T-helper 17 cell (primary cell): ENCODE measurements at regions not wholly inside any gene's neighbourhood (a gene's known extent, or its start where the extent isn't known, plus 50 kb on each side); places are given as distances from the start of the nearest gene placed in this dataset.

Experiments used
- ATAC-seq: fragments of 150-1000 bp; cut with Tn5 transposase; 2 replicates; pipeline ENCODE4 v1.10.0; 2021; ENCODE audit warnings: mild to moderate bottlenecking, moderate library complexity
- DNase-seq, 3 donors: peaks; one replicate each; pipeline versions ENCODE4 v3.0.0 to v3.0.0-alpha.2; 2020 to 2021
- H3K9me3 ChIP-seq: one replicate; pipeline ENCODE4 v1.7.0; 2013; ENCODE audit warnings: low read length, mild to moderate bottlenecking; ENCODE audit not compliant: control insufficient read depth, poor library complexity, severe bottlenecking
- H3K27ac Mint-ChIP-seq: one replicate; pipeline ENCODE4 v1.8.0; 2022; ENCODE audit warnings: mild to moderate bottlenecking, moderate library complexity, mixed read lengths
- H3K27me3 Mint-ChIP-seq: one replicate; pipeline ENCODE4 v1.8.0; 2022; ENCODE audit warnings: mixed read lengths
- H3K36me3 Mint-ChIP-seq: one replicate; pipeline ENCODE4 v1.8.0; 2022; ENCODE audit warnings: low read depth, mixed read lengths
- H3K4me1 Mint-ChIP-seq: one replicate; pipeline ENCODE4 v1.8.0; 2022; ENCODE audit warnings: mild to moderate bottlenecking, mixed read lengths
- H3K4me3 Mint-ChIP-seq: one replicate; pipeline ENCODE4 v1.8.0; 2022; ENCODE audit warnings: mild to moderate bottlenecking, moderate library complexity, mixed read lengths

DNA sequence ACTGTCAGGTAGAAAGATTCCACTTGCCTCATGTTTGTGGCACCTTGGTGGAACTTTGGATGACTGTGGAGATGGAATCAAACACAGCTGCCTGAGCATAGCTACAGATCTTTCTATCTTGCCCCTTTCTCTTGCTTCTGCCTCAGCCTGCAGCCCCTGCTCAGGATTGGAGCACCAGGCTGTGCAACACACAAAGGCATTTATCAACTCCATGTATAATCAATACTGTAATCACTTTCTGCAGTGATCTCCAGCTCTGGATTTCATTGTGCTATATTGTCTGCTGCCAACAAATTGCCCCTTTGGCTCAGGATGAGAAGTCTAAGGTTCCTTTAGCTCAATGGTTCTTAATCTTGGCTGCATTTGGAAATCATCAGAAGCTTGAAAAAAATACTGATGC is 86.3 kb upstream of the PRPS1 start:
- DNase-seq, result no peak
- H3K36me3 Mint-ChIP-seq, result peaks cover under 1% of the 10 kb centered on the region
- H3K27me3 Mint-ChIP-seq, result peaks cover 3% of the 10 kb centered on the region
- no peaks in the 10 kb centered on the region for H3K9me3 ChIP-seq
- H3K4me1 Mint-ChIP-seq, result peaks cover 2% of the 10 kb centered on the region
- H3K27ac Mint-ChIP-seq, result no peak overlapping the region
- ATAC-seq, result no peak
- no peak overlapping the region for H3K4me3 Mint-ChIP-seq

DNA sequence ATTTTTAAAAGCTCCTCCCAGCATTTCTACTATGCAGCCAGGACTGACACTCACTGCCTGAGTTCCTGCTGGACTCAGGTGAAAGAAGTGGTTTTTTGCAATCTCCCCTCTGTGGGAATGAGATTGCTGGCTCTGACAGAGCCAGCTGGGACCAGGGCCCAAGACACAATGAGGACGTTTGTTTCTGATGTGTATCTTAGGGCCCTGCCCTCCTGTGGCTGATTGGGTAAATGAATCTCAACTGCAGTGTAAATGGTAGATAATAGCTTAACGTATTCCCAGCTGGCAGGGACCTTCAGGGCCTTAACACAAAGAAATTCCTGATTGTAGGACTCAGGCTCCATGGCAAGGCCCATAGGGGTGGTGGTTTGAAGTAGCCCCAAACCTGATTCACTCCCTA is 85.8 kb upstream of the PRPS1 start:
- no peaks in the 10 kb centered on the region for H3K36me3 Mint-ChIP-seq
- no peak overlapping the region for H3K4me3 Mint-ChIP-seq
- no peaks in the 10 kb centered on the region for H3K4me1 Mint-ChIP-seq
- DNase-seq, result no peak
- H3K9me3 ChIP-seq, result no peaks in the 10 kb centered on the region
- ATAC-seq, result no peak
- H3K27ac Mint-ChIP-seq, result no peak overlapping the region
- H3K27me3 Mint-ChIP-seq, result no peaks in the 10 kb centered on the region

DNA sequence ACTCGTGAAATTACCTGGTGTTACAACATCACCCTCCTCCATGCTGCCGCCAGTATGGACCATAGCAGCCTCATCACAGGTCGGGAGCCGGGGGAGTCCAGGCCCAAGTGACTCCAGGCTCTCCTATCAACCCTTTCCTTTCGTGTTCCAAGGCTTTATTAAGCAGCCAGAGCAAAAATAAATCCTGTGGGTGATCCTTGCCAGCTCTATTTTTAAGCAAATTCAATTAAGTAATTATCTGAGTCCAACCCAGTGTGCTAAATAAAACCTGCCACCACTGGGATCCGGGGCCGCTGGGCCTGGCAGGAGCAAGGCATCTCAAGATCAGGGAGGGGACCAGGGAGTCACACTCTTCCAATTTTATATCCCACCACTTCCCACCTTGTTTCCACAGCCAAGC is 80.7 kb upstream of the PRPS1 start:
- Mint-ChIP-seq H3K36me3 (no peaks in the 10 kb centered on the region), H3K4me1 (peaks cover 12% of the 10 kb centered on the region), H3K27ac (no peak overlapping the region), H3K27me3 (no peaks in the 10 kb centered on the region), H3K4me3 (no peak overlapping the region)
- H3K9me3 ChIP-seq, result no peaks in the 10 kb centered on the region
- no peak for ATAC-seq
- DNase-seq, result no peak

- H3K9me3 ChIP-seq, result no peaks in the 10 kb centered on the region
- ATAC-seq (no peak), DNase-seq (no peak)
- H3K36me3 Mint-ChIP-seq, result no peaks in the 10 kb centered on the region
- peaks cover 12% of the 10 kb centered on the region for H3K4me1 Mint-ChIP-seq
- no peaks in the 10 kb centered on the region for H3K27me3 Mint-ChIP-seq
- no peak overlapping the region for H3K4me3 Mint-ChIP-seq
- H3K27ac Mint-ChIP-seq, result no peak overlapping the region
Measured at GRCh38 chrX:107548775-107549174, 79.5 kb upstream of the PRPS1 start.

GRCh38 chrX:107549504-107549903 is 78.8 kb upstream of the PRPS1 start:
- Mint-ChIP-seq H3K4me1 (peaks cover 12% of the 10 kb centered on the region), H3K36me3 (no peaks in the 10 kb centered on the region), H3K27me3 (no peaks in the 10 kb centered on the region), H3K27ac (peak overlapping the region; percentile 72), H3K4me3 (no peak overlapping the region)
- H3K9me3 ChIP-seq, result no peaks in the 10 kb centered on the region
- DNase-seq (no peak), ATAC-seq (peak; percentile 91)

DNA sequence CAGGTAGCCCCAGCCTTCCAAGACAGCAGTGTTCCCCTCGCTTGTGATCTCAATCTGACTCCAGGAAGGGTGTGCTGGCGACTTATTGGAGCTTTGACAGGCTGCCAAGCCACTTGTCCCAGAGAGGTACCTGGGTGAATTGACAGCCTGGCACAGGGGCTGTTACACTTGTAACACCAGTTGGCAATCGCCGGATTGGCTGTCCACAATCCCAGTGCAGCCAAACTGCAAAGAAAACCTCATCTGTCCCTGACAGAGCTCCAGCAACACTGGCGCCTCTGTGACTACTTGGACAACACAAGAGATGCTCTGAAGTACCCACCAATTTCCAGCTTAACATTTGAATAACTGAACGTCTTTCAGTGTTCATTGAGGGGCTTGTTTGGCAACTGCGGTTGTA is 76.8 kb upstream of the PRPS1 start:
- no peak overlapping the region for H3K4me3 Mint-ChIP-seq

DNA sequence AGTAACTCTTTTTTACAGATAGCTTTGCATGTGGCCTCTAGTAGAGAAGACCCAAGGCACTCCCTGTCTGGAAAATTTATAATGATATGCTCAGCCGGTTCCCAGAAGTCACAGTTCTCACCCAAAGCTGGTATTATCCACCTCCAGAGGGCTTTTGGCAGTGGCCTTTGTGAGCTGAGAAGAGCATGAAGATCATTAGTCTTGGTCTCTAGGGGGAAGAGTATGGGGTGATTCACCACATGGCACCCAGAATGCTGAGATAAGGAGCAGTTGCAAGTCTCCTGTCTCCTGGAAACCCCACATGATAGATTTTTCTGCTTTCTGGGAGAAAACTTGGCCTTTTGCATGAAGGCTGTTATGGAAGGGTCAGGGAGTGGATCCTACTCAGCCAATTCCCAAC is 75.4 kb upstream of the PRPS1 start:
- H3K27me3 Mint-ChIP-seq, result no peaks in the 10 kb centered on the region
- DNase-seq (no peak), ATAC-seq (no peak)
- no peak overlapping the region for H3K4me3 Mint-ChIP-seq
- no peak overlapping the region for H3K27ac Mint-ChIP-seq
- no peaks in the 10 kb centered on the region for H3K36me3 Mint-ChIP-seq
- peaks cover 12% of the 10 kb centered on the region for H3K4me1 Mint-ChIP-seq
- no peaks in the 10 kb centered on the region for H3K9me3 ChIP-seq

More for the DNA sequence above, 76.8 kb upstream of the PRPS1 start:
- ATAC-seq, result no peak
- Mint-ChIP-seq H3K27me3 (no peaks in the 10 kb centered on the region), H3K36me3 (no peaks in the 10 kb centered on the region), H3K27ac (no peak overlapping the region), H3K4me1 (peaks cover 12% of the 10 kb centered on the region)
- DNase-seq, result no peak
- no peaks in the 10 kb centered on the region for H3K9me3 ChIP-seq

DNA sequence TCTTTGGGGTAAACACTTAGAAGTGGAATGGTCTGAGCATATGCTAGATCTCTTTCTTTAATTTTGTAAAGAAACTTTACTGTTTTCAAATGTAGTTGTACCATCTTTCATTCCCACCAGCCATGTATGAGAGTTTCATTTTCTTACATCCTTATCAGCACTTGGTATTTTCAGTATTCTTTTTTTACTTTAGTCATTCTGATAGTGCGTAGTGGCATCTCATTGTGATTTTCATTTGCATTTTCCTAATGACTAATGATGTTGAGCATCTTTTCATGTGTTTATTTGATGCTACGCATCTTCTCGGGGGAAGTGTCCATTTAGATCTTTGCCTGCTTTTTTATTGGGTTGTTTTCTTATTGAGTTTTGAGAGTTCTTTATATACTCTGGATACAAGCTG is 71.3 kb upstream of the PRPS1 start:
- no peaks in the 10 kb centered on the region for H3K9me3 ChIP-seq
- no peak overlapping the region for H3K27ac Mint-ChIP-seq
- H3K4me1 Mint-ChIP-seq, result no peaks in the 10 kb centered on the region
- ATAC-seq (no peak), DNase-seq (no peak)
- H3K4me3 Mint-ChIP-seq, result no peak overlapping the region
- H3K36me3 Mint-ChIP-seq, result no peaks in the 10 kb centered on the region
- peaks cover 5% of the 10 kb centered on the region for H3K27me3 Mint-ChIP-seq

DNA sequence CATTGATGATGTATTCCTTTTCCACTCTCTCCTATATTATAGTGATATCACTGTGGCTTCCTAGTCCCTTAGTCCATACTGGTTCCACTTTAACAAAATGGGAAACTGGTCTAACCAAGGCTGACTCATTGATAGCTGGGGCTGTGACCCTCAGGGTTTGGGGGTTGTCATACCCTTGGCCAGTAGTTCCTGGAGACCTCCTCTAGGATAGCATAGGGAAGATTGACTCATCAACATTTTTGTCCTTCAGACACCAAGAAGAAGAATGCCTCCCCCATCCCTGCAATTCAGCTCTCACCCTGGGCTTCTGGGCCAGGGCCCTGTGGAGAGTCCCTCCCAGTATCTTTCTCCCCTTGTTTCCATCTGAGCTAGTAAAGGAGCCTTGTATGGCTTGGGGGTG is 68.8 kb upstream of the PRPS1 start:
- Mint-ChIP-seq H3K27me3 (peaks cover 14% of the 10 kb centered on the region), H3K27ac (no peak overlapping the region), H3K36me3 (no peaks in the 10 kb centered on the region), H3K4me1 (no peaks in the 10 kb centered on the region), H3K4me3 (no peak overlapping the region)
- DNase-seq, result no peak
- no peaks in the 10 kb centered on the region for H3K9me3 ChIP-seq
- ATAC-seq, result no peak

DNA sequence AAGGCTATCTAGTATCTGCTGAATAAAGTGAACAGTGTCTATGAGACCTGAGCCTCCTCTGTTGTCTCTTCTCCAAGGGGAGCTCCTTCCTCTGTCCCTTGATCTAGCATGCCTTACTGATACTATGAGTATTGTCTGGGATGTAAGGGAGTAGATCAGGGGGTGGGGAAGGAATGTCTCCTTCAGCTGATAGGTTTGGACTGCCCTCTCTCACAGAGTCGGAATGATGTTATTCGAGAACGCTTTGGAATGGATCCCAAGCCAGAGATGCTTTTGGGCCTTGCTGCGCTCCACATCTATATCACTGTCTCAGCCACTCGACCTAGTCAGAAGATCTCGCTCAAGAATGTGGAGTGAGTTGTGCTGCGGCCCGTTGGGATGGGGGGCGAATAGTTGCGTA is 68.3 kb upstream of the PRPS1 start:
- H3K4me1 Mint-ChIP-seq, result no peaks in the 10 kb centered on the region
- H3K27ac Mint-ChIP-seq, result no peak overlapping the region
- no peak overlapping the region for H3K4me3 Mint-ChIP-seq
- DNase-seq (no peak), ATAC-seq (no peak)
- peaks cover 17% of the 10 kb centered on the region for H3K27me3 Mint-ChIP-seq
- no peaks in the 10 kb centered on the region for H3K36me3 Mint-ChIP-seq
- no peaks in the 10 kb centered on the region for H3K9me3 ChIP-seq

- no peaks in the 10 kb centered on the region for H3K36me3 Mint-ChIP-seq
- DNase-seq, result no peak
- H3K4me3 Mint-ChIP-seq, result no peak overlapping the region
- ATAC-seq, result no peak
- H3K4me1 Mint-ChIP-seq, result no peaks in the 10 kb centered on the region
- peaks cover 21% of the 10 kb centered on the region for H3K27me3 Mint-ChIP-seq
- no peak overlapping the region for H3K27ac Mint-ChIP-seq
- no peaks in the 10 kb centered on the region for H3K9me3 ChIP-seq
Measured at GRCh38 chrX:107560980-107561379, 67.3 kb upstream of the PRPS1 start.

- no peaks in the 10 kb centered on the region for H3K9me3 ChIP-seq
- H3K4me3 Mint-ChIP-seq, result peak overlapping the region; percentile 15
- no peak for ATAC-seq
- H3K4me1 Mint-ChIP-seq, result no peaks in the 10 kb centered on the region
- no peaks in the 10 kb centered on the region for H3K36me3 Mint-ChIP-seq
- no peak for DNase-seq
- peaks cover 25% of the 10 kb centered on the region for H3K27me3 Mint-ChIP-seq
- no peak overlapping the region for H3K27ac Mint-ChIP-seq
Measured at GRCh38 chrX:107561468-107562215, 66.7 kb upstream of the PRPS1 start.

- no peak for DNase-seq
- H3K27ac Mint-ChIP-seq, result no peak overlapping the region
- no peak overlapping the region for H3K4me3 Mint-ChIP-seq
Measured at GRCh38 chrX:107562482-107562881, 65.8 kb upstream of the PRPS1 start.

GRCh38 chrX:107563824-107564223 is 64.5 kb upstream of the PRPS1 start:
- no peaks in the 10 kb centered on the region for H3K9me3 ChIP-seq
- Mint-ChIP-seq H3K4me1 (no peaks in the 10 kb centered on the region), H3K27me3 (peaks cover 30% of the 10 kb centered on the region), H3K4me3 (no peak overlapping the region), H3K27ac (no peak overlapping the region), H3K36me3 (no peaks in the 10 kb centered on the region)
- no peak for ATAC-seq
- no peak for DNase-seq

More at GRCh38 chrX:107562482-107562881, 65.8 kb upstream of the PRPS1 start:
- no peak for ATAC-seq
- no peaks in the 10 kb centered on the region for H3K9me3 ChIP-seq
- Mint-ChIP-seq H3K27me3 (peaks cover 25% of the 10 kb centered on the region), H3K36me3 (no peaks in the 10 kb centered on the region), H3K4me1 (no peaks in the 10 kb centered on the region)
